GM12892 (cell line): ENCODE measurements at regions not wholly inside any gene's neighbourhood (a gene's known extent, or its start where the extent isn't known, plus 50 kb on each side); places are given as distances from the start of the nearest gene placed in this dataset.

ENCODE experiments used
- DNase-seq: peaks from one replicate; pipeline ENCODE4 v3.0.0; 2011; ENCODE audit not compliant: insufficient read length
- FAIRE-seq: peaks from 2 replicates; lab custom pipeline; 2011; peaks lifted over from hg19 to GRCh38; lab: Jason Lieb, UNC
- POLR2A ChIP-seq: IDR thresholded peaks from 2 replicates; pipeline ENCODE4 v1.6.1; 2011; ENCODE audit warnings: low read depth, low read length, control low read depth
- POLR2AphosphoS5 ChIP-seq: IDR thresholded peaks from 2 replicates; pipeline ENCODE4 v1.6.1; 2011; ENCODE audit warnings: low read depth, low read length, control low read depth
- TAF1 ChIP-seq: IDR thresholded peaks from 2 replicates; pipeline ENCODE4 v1.6.1; 2011; ENCODE audit warnings: low read depth, mild to moderate bottlenecking, control low read depth, low read length, borderline replicate concordance

- DNase-seq, result no peak
- TF ChIP-seq POLR2AphosphoS5, result no peak
- no peak for TF ChIP-seq TAF1
- TF ChIP-seq POLR2A, result no peak
- FAIRE-seq, result no peak
These were observed 92.4 kb downstream of the COL6A6 start for GRCh38 chr3:130609166-130609979.

GRCh38 chr3:130619196-130619595 is 102.2 kb downstream of the COL6A6 start:
- no peak for TF ChIP-seq TAF1
- no peak for TF ChIP-seq POLR2A
- TF ChIP-seq POLR2AphosphoS5, result no peak
- DNase-seq, result no peak
- FAIRE-seq, result no peak

GRCh38 chr3:130621824-130622223 is 104.8 kb downstream of the COL6A6 start:
- FAIRE-seq, result no peak
- DNase-seq, result no peak
- no peak for TF ChIP-seq POLR2AphosphoS5
- TF ChIP-seq POLR2A, result no peak
- TF ChIP-seq TAF1, result no peak

GRCh38 chr3:130626049-130626448 is 109.1 kb downstream of the COL6A6 start:
- no peak for DNase-seq

GRCh38 chr3:130627143-130627855 is 110.3 kb downstream of the COL6A6 start:
- FAIRE-seq (no peak), DNase-seq (no peak)
- TF ChIP-seq POLR2AphosphoS5, result no peak
- no peak for TF ChIP-seq TAF1
- TF ChIP-seq POLR2A, result no peak

More at GRCh38 chr3:130626049-130626448, 109.1 kb downstream of the COL6A6 start:
- no peak for TF ChIP-seq POLR2A
- no peak for FAIRE-seq

- TF ChIP-seq TAF1 (no peak), POLR2A (no peak)
- DNase-seq (no peak), FAIRE-seq (no peak)
These were observed 110.9 kb downstream of the COL6A6 start for GRCh38 chr3:130627882-130628281.
